Embryonic facial prominence (tissue), 1 donor: ENCODE measurements at regions not wholly inside any gene's neighbourhood (a gene's known extent, or its start where the extent isn't known, plus 50 kb on each side); places are given as distances from the start of the nearest gene placed in this dataset.

Experiments used
- DNase-seq: peaks from one replicate; pipeline ENCODE4 v3.0.0-alpha.2; 2016; ENCODE audit errors: extremely low spot score

DNA sequence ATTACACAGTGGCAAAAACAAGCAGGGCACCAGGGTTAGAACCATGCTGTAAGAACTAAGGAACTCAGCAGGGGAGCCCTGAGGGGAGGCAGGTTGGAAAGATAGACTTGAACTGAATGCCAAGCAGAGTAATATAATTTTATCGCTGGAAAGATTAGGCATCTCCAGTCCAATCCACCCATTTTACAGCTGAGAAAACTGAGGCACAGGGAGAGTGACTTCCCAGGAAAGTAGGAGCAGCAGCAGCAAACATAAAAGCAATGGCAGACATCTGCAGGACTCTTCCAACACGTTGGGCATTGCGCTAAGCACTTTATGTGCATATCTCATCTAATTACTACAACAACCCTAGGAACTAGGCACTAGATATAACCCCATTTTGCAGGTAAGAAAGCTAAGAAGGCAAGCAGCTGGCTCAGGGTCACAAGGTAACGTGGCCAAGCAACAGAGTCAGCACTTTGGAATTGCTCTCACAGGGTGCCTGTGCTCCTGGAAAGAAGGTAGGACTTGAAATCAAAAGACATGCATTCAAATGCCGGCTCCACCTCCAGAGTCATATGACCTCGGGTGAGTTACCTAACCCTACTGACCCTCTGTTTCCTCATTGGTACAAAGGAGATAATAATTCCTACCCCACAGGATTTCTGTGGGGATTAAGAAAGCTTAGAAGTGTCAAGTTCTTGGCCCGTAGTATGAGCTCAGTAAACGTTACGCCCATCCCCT lies 215.3 kb downstream of the BARX2 start:
- DNase-seq, result no peak

DNA sequence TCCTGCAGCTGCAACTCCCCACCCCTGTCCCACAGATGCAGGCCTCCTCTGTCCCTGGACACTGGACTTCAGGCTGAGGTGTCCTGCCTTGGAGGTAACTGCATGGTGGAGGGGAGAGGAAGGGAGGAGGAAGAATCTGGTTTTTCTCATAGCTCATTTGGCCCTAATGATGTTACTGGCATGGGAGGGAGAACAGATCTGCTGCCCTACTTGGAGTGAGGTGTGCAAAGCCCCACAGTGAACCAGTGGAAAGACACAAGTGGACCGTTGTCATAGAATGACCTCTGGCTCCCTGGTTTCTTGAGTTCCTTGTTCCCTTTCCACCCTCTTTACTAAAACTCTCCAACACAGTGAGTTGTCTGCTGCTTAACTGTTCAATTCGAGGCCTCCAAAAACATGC lies 215.9 kb downstream of the BARX2 start:
- DNase-seq, result no peak

DNA sequence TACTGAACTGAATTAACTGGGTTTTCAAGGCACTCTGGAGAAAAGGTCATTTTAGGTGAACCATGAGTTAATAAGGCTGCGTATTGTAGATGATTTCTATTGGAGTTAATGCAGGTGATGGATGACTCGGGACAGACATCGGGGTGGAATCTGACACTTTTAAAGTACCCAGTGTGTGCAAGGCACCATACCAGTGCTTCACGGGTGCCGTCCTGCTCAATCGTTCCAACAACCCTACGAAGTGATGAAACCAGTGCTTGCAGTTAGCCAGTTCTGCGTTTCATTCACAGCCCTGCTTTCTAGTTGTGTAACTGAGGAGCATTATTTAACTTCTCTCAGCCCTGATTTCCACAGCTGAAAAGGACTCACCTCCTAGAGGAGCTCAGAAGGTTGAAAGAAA lies 216.5 kb downstream of the BARX2 start:
- no peak for DNase-seq

DNA sequence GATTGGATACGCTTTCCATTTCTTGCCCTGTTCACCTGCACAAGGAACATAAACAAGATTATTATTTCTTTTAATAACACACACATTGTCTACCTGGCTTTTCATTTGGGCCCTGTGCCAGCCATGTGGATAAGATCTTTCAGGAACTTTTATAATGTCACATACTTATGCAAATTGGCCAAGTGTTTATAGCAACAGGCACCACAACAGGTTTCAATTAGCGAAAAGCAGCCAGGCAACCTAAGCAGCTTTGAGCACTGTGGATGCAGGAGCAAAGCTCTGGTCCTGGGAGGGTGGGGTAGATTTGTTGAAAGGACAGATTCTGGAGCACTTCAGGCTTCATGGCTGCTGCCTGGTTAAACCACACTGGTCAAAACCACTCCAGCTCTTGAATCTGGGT lies 217.4 kb downstream of the BARX2 start:
- DNase-seq, result peak; percentile 60

DNA sequence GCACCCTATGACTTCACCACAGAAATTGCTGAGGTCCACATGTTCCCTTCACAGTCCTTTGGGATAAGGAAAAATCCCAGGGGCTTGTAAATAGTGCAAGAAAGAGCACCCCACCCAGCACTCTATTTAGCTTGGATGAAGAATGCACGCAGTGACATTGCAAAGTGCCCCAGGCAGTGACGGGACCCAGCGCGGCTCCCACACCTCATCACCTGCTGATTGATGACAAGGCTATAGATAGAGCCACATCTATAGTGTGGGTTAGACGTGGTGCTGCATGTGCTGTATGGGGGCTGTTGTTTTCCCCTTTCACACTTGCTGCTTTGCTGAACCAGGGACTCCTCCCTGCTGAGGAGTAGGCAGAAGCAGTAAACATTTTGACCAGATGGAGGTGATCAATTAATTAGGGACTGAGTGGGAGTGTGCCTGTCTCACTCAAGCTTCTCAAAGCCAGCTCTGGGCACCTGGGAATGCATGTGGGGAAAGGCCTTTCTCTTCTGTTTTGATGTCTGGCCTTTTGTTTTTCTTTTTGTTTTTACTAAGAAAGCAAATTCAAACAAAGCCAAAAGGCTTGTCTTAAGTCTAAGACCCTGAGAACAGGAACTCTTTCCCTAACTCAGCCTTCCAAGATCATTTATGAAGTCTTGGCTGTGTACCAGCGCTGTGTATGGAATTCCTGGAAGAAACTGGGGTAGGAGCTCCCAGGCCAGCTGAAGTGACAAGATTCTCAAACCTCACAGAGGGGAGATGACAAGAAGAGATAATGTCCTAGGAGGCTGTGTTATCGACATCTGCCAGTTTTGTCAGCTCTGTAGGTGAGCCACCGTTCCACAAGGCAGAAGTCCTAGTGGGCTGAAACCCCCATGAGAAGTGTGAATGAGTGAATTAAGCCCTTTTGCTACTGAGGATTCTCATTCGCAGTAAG lies 219.7 kb downstream of the BARX2 start:
- DNase-seq, result no peak

GRCh38 chr11:129596351-129596750 lies 219.3 kb upstream of the TMEM45B start:
- no peak for DNase-seq

- no peak for DNase-seq
These were observed 217.3 kb upstream of the TMEM45B start for GRCh38 chr11:129598378-129598777.

DNA sequence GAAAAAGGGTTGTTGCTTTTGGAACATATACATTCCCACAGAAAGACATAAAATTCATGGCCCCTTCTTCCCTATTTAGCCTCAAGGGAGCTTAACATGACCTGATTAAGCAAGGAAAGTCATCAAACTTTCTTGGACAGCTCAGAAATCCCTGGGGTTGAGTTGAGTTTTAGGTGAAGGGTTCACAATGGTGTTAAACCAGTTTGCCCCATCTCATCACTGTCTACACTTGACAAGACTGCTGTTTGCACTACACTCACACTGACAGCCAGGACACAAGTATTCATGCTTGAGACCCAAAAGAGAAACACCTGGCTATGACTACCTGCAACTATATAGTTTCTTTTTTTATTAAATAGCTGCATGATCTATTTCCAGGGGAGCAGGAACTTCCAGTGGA lies 209.8 kb upstream of the TMEM45B start:
- no peak for DNase-seq

GRCh38 chr11:129608711-129609110 lies 206.9 kb upstream of the TMEM45B start:
- DNase-seq, result no peak

DNA sequence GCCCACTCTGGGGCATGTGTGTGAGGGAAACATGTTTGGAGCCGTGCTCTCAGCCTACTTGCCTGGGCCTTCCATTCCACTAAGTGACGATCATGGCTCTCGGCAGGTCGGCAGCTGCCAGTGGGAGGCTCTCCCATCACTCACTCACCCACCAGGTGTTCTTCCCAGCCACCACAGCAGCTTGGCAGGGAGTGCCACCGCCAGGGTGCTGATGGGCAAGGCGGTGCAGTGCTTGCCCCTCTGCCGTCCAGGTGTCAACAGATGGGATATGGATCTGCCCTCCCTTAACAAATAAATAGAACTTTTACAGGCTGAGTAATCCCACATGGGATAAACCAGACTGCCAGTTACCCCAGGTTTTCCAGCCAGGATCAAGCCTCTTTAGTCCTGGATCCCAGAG lies 205.5 kb upstream of the TMEM45B start:
- DNase-seq, result no peak

GRCh38 chr11:129610545-129610944 lies 205.1 kb upstream of the TMEM45B start:
- DNase-seq, result no peak

DNA sequence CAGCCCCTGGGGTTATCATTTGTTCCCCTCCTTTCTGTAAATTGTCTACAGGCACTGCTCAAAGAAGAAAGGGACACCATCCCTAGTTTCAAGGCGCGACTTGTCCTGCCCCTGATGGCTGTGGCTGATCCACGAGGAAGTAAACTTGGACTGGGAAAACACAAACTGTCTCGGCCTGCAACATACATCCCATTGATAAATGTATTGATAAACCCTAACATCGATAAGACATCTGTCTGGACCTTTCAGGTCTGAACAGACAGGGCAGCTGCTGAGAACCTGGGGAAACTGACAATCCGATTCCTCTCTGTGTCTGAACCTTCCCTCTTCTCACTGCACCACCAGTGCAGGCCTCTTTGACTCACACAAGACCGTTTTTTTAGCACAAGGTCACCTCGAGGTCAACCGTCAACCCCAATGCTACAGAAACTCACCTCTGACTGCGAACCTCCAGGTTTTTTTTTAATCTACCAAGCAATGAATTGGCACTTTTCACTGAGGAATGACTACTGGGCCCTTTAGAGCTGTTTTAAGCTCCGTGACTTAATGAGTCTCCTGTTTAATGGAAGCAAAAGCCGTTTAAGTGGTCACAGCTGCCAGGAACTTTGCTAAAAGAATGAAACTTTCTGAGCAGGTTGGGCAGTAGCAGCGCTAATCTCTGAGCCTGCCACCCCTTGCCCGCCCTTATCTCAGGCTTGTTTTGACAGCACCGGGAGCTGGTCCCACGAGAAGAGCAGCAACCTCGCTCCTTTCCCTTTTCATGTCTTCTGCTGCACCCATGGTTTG lies 203.8 kb upstream of the TMEM45B start:
- DNase-seq, result no peak

DNA sequence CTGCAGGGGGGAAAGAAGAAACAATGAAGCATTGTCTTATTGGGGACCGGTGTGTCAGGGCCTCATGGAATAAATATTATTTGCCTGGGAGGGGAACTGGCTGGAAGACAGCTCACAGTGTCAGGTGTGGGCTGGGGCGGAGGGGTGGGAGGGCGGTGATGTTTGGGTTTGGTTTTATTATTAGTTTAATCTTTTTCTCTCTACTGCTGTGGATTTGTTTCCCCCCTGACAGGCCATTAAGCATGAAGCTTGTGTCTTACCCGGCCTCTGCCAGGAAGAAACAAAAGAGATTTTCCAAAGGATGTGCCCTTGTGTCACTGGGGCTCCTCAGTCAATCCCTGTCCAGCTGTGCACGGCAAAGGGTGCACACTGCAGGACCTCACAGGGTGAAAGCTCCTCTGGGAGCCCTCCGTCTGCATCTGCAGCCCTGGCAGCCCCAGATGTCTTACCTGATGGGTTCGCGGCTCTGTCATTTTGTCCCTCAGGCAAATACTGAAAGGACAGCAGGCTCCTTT lies 203.1 kb upstream of the TMEM45B start:
- DNase-seq, result no peak

GRCh38 chr11:129613071-129613470 lies 202.6 kb upstream of the TMEM45B start:
- DNase-seq, result no peak

DNA sequence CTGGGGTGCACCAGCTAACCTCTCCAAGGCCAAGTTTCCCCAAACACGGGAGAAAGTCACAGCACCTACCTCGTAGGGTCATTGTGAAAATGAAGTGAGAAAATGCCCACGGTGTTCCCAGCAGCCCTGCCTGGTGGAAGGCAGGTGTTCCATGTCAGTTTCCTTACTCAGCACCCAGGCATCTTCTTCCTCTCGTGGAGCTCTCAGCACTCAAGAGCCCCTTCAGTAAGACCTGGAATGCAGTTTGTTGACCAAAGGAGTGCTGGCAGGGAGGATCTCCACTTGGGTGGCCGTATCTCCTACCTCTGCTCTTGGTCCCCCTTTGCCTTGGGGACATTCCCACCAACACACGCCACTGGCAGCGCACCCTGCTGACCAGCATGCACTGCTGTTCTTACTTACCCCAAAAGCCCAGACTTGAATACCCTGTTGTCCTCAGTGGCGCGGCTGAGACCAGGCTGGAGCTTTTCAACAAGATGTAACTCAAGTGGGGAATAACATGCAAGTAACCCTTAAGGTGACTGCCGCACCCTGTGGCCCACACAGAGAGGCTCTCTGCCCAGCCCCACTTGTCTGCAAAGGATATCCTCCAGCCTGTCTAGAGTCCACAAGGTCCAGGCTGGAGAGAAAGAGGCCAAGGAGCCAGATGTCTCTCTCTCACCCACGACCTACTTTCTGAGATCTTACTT lies 201.2 kb upstream of the TMEM45B start:
- no peak for DNase-seq

DNA sequence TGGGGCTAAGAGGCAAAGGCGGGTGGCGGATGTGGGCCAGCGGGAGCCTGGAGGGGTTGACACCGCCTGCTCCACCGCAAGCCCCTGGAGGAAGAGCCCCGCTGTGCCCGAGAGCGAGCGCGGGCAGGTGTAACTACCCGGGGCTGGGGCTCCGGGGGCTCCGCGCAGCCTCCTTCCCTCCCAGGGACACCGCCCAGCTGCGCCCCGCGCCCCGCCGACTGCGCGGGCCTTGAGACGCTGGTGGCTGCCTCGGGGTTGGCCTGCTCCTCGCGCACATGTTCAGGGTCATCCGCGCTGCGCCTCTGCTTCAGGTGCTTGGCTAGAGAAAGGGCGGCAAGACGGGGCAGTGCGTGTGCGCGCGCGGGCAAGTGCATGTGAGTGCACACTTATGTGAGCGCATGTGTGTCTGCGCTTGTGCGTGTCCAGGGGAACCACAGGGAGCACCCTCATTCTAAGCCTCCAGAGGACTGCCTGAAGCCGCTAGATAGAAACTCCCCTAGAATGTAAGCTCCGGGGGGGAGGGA lies 197.5 kb upstream of the TMEM45B start:
- DNase-seq, result no peak

DNA sequence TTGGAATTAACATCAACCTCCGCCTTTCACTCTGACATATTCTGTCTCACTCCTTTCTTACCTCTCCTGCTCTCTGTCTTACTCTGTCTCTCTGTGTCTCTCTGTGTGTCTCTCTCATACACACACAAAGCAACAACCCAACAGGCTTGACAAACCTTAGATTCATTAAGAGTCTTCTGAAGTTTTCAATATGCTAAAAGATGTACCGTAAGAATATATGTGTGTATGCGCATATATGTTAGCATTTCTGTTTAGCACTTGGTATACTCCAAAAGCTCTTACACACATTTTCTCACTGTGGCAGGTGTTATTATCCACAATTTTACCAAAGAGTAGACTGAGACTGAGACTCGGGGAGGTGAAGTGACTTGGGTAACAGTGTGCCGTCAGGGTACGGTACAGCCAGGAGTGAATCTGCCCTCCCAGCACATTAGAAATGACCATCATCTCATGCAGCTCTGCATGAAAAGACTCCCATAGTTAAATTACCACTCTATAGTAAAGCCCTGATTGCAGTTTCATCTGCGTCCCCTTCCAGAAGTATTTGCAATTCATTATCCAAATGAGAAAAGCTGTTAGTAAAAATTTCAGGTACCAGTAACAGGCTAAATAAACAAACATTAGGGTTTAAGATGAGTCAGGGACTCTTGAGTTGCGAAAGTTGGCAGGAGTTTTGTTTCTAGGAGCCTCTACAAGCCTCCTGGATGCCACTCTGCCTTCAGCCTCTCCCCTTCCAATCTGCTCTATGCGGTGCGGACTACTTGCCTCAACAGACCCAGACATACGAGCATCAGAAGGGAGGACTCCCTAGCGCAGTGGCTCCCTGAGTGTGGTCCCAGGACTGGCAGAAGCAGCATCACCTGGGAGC lies 195.2 kb upstream of the TMEM45B start:
- DNase-seq, result no peak

DNA sequence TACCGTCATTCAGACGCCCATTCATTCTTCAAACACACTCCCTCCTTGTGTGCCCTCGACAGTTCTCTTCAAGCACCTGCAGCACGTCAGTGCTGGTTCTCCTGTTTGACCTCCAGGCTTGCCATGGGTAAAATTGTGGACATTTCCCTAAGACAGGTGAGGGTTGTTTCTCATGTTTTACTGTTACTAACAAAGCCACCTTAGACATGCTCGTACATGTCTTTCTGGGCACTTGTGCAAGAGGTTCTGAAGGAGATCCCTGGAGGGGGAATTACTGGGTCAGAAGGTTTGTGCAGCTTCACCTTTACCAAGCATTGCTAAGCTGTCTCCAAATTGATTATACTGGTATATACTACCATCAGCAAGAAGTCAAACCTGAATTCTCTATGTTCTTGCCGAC lies 189.7 kb upstream of the TMEM45B start:
- no peak for DNase-seq

- DNase-seq, result no peak
These were observed 184.4 kb upstream of the TMEM45B start for GRCh38 chr11:129631201-129631600.

DNA sequence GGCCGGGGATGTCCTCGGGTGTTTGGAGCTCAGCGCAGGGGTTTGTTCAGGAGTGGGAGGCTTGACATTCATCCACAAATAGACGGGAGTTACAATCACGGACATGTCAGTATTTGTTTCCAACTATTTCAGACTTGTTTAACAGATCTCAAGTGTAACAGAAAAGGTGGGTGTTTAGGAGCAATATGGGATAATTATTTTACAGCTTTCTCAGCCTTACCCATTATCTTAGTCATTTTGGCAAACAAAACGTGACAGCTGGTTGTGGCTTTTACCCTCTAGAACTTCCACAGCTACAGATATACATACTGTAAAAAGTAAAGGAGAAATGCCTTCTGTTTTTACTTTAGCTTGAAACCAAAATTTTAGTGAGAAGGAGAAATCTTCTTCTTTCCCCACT lies 178.7 kb upstream of the TMEM45B start:
- no peak for DNase-seq
